Transverse colon (tissue), 4 donors: ENCODE measurements at regions not wholly inside any gene's neighbourhood (a gene's known extent, or its start where the extent isn't known, plus 50 kb on each side); places are given as distances from the start of the nearest gene placed in this dataset.

ENCODE experiments used
- CTCF ChIP-seq, 5 experiments: fragments of 200-600 bp in 3 of 5; fragments of 450-650 bp in 2 of 5; sonication (generic) in 3 of 5; IDR thresholded peaks; 1 replicate in 2 of 5; 2 replicates in 3 of 5; pipeline ENCODE4 v1.5.1; 2016 to 2017; ENCODE audit warnings: antibody characterized with exemption in 5 of 5, inconsistent platforms in 3 of 5, mild to moderate bottlenecking in 2 of 5, moderate library complexity in 1 of 5
- EP300 ChIP-seq: sonication (generic); formaldehyde crosslinking; IDR thresholded peaks from one replicate; pipeline ENCODE4 v1.6.1; 2017; ENCODE audit warnings: antibody characterized with exemption, low read depth
- POLR2A ChIP-seq: fragments of 450-650 bp; IDR thresholded peaks from one replicate; pipeline ENCODE4 v1.6.1; 2016; ENCODE audit warnings: antibody characterized with exemption, mild to moderate bottlenecking, moderate library complexity
- POLR2AphosphoS5 ChIP-seq, 3 donors: sonication (generic); formaldehyde crosslinking; IDR thresholded peaks; one replicate each; pipeline ENCODE4 v1.6.1; 2016; ENCODE audit warnings: antibody characterized with exemption in 3 of 3

GRCh38 chr17:63364387-63364786 is 81.7 kb downstream of the CYB561 start:
- TF ChIP-seq CTCF (IDR thresholded peaks at IDR 0.05) = no peak
- TF ChIP-seq EP300 = no peak
- TF ChIP-seq POLR2A = no peak
- TF ChIP-seq POLR2AphosphoS5 (IDR thresholded peaks at IDR 0.05) = no peak
